K562 (cell line): ENCODE measurements at regions not wholly inside any gene's neighbourhood (a gene's known extent, or its start where the extent isn't known, plus 50 kb on each side); places are given as distances from the start of the nearest gene placed in this dataset.

ENCODE experiments used
- ATAC-seq: fragments of 200-7000 bp; cut with Tn5 transposase; 3 replicates; pipeline ENCODE4 v1.9.1; 2020; ENCODE audit warnings: moderate library complexity
- BruUV-seq: library from RNA; stranded (reverse); fragments of 400-500 nt; replicated peaks from 2 replicates; lab custom pipeline; 2021; lab: Mats Ljungman, UMichigan
- CTCF ChIA-PET: fragments of 300-600 bp; formaldehyde crosslinking; extraction: SDS; loops from one replicate; lab custom pipeline; 2021; ENCODE audit warnings: low intra/inter-chr PET ratio; lab: Yijun Ruan, JAX
- POLR2A ChIA-PET: fragments of 300-600, 350-650 bp; sonication (Branson Sonifier 250); formaldehyde crosslinking; extraction: SDS; loops from one replicate; lab custom pipeline; 2021; ENCODE audit warnings: antibody characterized with exemption, inconsistent platforms; lab: Yijun Ruan, JAX
- DNase-seq, 4 experiments: peaks; one replicate each; pipeline versions ENCODE4 v3.0.0 to v3.0.0-alpha.2; 2011 to 2018; ENCODE audit warnings: low spot score in 3 of 4, mixed read lengths in 3 of 4; ENCODE audit errors: extremely low read depth in 1 of 4
- FAIRE-seq: peaks from 2 replicates; lab custom pipeline; 2011; peaks lifted over from hg19 to GRCh38; lab: Jason Lieb, UNC
- H2AFZ ChIP-seq: 2 replicates; pipeline ENCODE4 v1.6.0; 2011; ENCODE audit warnings: low read depth, low read length, control low read depth, inconsistent platforms
- H3K27ac ChIP-seq: fragments of 200-600 bp; 3 replicates; pipeline ENCODE4 v1.8.0; 2011; ENCODE audit warnings: low read depth, mild to moderate bottlenecking, control low read depth, inconsistent platforms, low read length, moderate library complexity, mixed read lengths; ENCODE audit errors: extremely low read depth
- H3K27me3 ChIP-seq, 2 experiments: fragments of 300-600 bp in 1 of 2; 2 replicates in 1 of 2; 3 replicates in 1 of 2; pipeline versions ENCODE4 v1.6.0 to v1.8.0; 2011; ENCODE audit warnings: inconsistent platforms in 2 of 2, low read length in 2 of 2, mild to moderate bottlenecking in 1 of 2, mixed read lengths in 1 of 2, moderate library complexity in 1 of 2; ENCODE audit not compliant: control insufficient read depth in 2 of 2, insufficient read depth in 2 of 2
- H3K36me3 ChIP-seq: fragments of 300-600 bp; 3 replicates; pipeline ENCODE4 v1.8.0; 2011; ENCODE audit warnings: mild to moderate bottlenecking, low read length, inconsistent platforms; ENCODE audit not compliant: control insufficient read depth, insufficient read depth
- H3K4me1 ChIP-seq, 2 experiments: fragments of 200-600 bp in 1 of 2; replicated peaks in 1 of 2; 2 replicates in 1 of 2; 3 replicates in 1 of 2; pipeline versions ENCODE4 v1.5.1 to v1.8.0; 2011; ENCODE audit warnings: inconsistent platforms in 2 of 2, low read length in 2 of 2, mild to moderate bottlenecking in 1 of 2, mixed read lengths in 1 of 2, moderate library complexity in 1 of 2; ENCODE audit not compliant: control insufficient read depth in 2 of 2, insufficient read depth in 2 of 2
- H3K4me2 ChIP-seq: 2 replicates; pipeline ENCODE4 v1.6.1; 2011; ENCODE audit warnings: low read length, control low read depth, inconsistent platforms, mixed read lengths; ENCODE audit not compliant: insufficient read depth
- H3K4me3 ChIP-seq: fragments of 200-600 bp; sonication (generic), shearing (Covaris generic); 2 replicates; pipeline ENCODE4 v1.5.1; 2016; ENCODE audit warnings: control low read depth, inconsistent platforms
- H3K79me2 ChIP-seq: fragments of 200-600 bp; 3 replicates; pipeline ENCODE4 v1.8.0; 2011; ENCODE audit warnings: low read length, inconsistent platforms; ENCODE audit not compliant: control insufficient read depth, insufficient read depth
- H3K9ac ChIP-seq, 2 experiments: 2 replicates each; pipeline versions ENCODE4 v1.6.0 to v1.6.1; 2011; ENCODE audit warnings: low read depth in 2 of 2, low read length in 2 of 2, control low read depth in 1 of 2, inconsistent platforms in 1 of 2, mild to moderate bottlenecking in 1 of 2, mixed read lengths in 1 of 2; ENCODE audit not compliant: insufficient read depth in 1 of 2
- H3K9me1 ChIP-seq: one replicate; pipeline ENCODE4 v1.6.0; 2011; ENCODE audit warnings: inconsistent platforms, mild to moderate bottlenecking, low read length, moderate library complexity; ENCODE audit not compliant: control insufficient read depth, insufficient read depth
- H3K9me3 ChIP-seq: replicated peaks from 2 replicates; pipeline ENCODE4 v1.5.1; 2011; ENCODE audit warnings: low read depth, low read length, inconsistent platforms; ENCODE audit not compliant: control insufficient read depth, insufficient read depth
- H4K20me1 ChIP-seq: replicated peaks from 2 replicates; pipeline ENCODE4 v1.6.1; 2011; ENCODE audit warnings: low read length, inconsistent platforms, mixed read lengths; ENCODE audit not compliant: control insufficient read depth, insufficient read depth
- BRD4 ChIP-seq: fragments of 200-600 bp; sonication (generic); IDR thresholded peaks from 2 replicates; pipeline ENCODE4 v1.6.1; 2017; ENCODE audit warnings: inconsistent platforms
- CBFA2T2 ChIP-seq: fragments of 450-650 bp; conservative IDR thresholded peaks from 2 replicates; pipeline ENCODE4 v1.6.1; 2017; ENCODE audit warnings: mild to moderate bottlenecking
- CBFA2T3 ChIP-seq: fragments of 450-650 bp; IDR thresholded peaks from 2 replicates; pipeline ENCODE4 v1.6.1; 2017
- CTBP1 ChIP-seq: fragments of 450-650 bp; IDR thresholded peaks from 2 replicates; pipeline ENCODE4 v1.6.1; 2016; ENCODE audit warnings: borderline replicate concordance
- EP300 ChIP-seq: IDR thresholded peaks from 2 replicates; pipeline ENCODE4 v1.6.1; 2012; ENCODE audit warnings: low read length, improper control_type of control experiment
- EP400 ChIP-seq: fragments of 450-650 bp; IDR thresholded peaks from 2 replicates; pipeline ENCODE4 v1.6.1; 2017; ENCODE audit warnings: antibody characterized with exemption, mild to moderate bottlenecking, moderate library complexity
- FOXA1 ChIP-seq: fragments of 450-650 bp; IDR thresholded peaks from 2 replicates; pipeline ENCODE4 v1.6.1; 2016; ENCODE audit warnings: mild to moderate bottlenecking, borderline replicate concordance
- HNRNPLL ChIP-seq: fragments of 200-400 bp; formaldehyde crosslinking; IDR thresholded peaks from 2 replicates; pipeline ENCODE4 v1.6.1; 2017; ENCODE audit warnings: low read length, low read depth, mild to moderate bottlenecking; ENCODE audit not compliant: poor library complexity, severe bottlenecking
- JUND ChIP-seq, 2 experiments: IDR thresholded peaks; 2 replicates in 1 of 2; 3 replicates in 1 of 2; pipeline ENCODE4 v1.6.1; 2011; ENCODE audit warnings: borderline replicate concordance in 2 of 2, low read depth in 2 of 2, low read length in 2 of 2, improper control_type of control experiment in 1 of 2, missing biosample characterization in 1 of 2, missing genetic modification characterization in 1 of 2, missing genetic modification reagents in 1 of 2
- KAT2B ChIP-seq: IDR thresholded peaks from one replicate; pipeline ENCODE4 v1.6.1; 2012; ENCODE audit warnings: low read depth, mild to moderate bottlenecking, control low read depth, inconsistent platforms, low read length, moderate library complexity
- KAT7 ChIP-seq: sonication (generic); formaldehyde crosslinking; IDR thresholded peaks from 2 replicates; pipeline ENCODE4 v1.8.0; 2022; ENCODE audit warnings: missing genetic modification reagents, mild to moderate bottlenecking, borderline replicate concordance
- NCOR1 ChIP-seq: fragments of 450-650 bp; IDR thresholded peaks from 2 replicates; pipeline ENCODE4 v1.6.1; 2016; ENCODE audit warnings: mild to moderate bottlenecking, moderate library complexity
- NR3C1 ChIP-seq: sonication (generic); formaldehyde crosslinking; IDR thresholded peaks from 2 replicates; pipeline ENCODE4 v1.8.1; 2022; ENCODE audit warnings: missing genetic modification reagents
- PBX2 ChIP-seq, 2 experiments: IDR thresholded peaks in 1 of 2; conservative IDR thresholded peaks in 1 of 2; 2 replicates each; pipeline ENCODE4 v1.6.1; 2016; ENCODE audit warnings: low read depth in 2 of 2, mild to moderate bottlenecking in 1 of 2, missing compliant biosample characterization in 1 of 2, missing genetic modification characterization in 1 of 2, moderate library complexity in 1 of 2
- POLR2A ChIP-seq: fragments of 450-650 bp; conservative IDR thresholded peaks from 2 replicates; pipeline ENCODE4 v1.6.1; 2016
- RBM25 ChIP-seq: fragments of 200-400 bp; formaldehyde crosslinking; IDR thresholded peaks from 2 replicates; pipeline ENCODE4 v1.6.1; 2018; ENCODE audit warnings: low read length, low read depth, moderate library complexity; ENCODE audit not compliant: severe bottlenecking
- SMARCE1 ChIP-seq: fragments of 450-650 bp; IDR thresholded peaks from 2 replicates; pipeline ENCODE4 v1.7.1; 2016; ENCODE audit warnings: mild to moderate bottlenecking
- TEAD4 ChIP-seq, 2 experiments: sonication (generic) in 1 of 2; formaldehyde crosslinking in 1 of 2; IDR thresholded peaks; 2 replicates each; pipeline versions ENCODE4 v1.6.1 to v1.8.0; 2012 to 2022; ENCODE audit warnings: borderline replicate concordance in 1 of 2, inconsistent platforms in 1 of 2, low read length in 1 of 2, mild to moderate bottlenecking in 1 of 2, missing genetic modification reagents in 1 of 2
- XRCC5 ChIP-seq: fragments of 200-400 bp; formaldehyde crosslinking; IDR thresholded peaks from 2 replicates; pipeline ENCODE4 v1.6.1; 2017; ENCODE audit warnings: low read depth, mild to moderate bottlenecking, low read length
- ZEB2 ChIP-seq: fragments of 450-650 bp; IDR thresholded peaks from 2 replicates; pipeline ENCODE4 v1.6.1; 2016
- ZKSCAN3 ChIP-seq: fragments of 250-450 bp; sonication (Bioruptor Pico); IDR thresholded peaks from 2 replicates; pipeline ENCODE4 v1.4.0; 2020
- ZNF174 ChIP-seq: fragments of 250-450 bp; sonication (Bioruptor Pico); IDR thresholded peaks from 2 replicates; pipeline ENCODE4 v1.4.0; 2020; ENCODE audit warnings: mild to moderate bottlenecking
- WGBS: fragments of 100-300 bp; shearing (Covaris generic); methylation state at CpG from one replicate; pipeline ENCODE4 v1.1.6; 2016; ENCODE audit warnings: low coverage, mixed read lengths; ENCODE audit not compliant: insufficient coverage; ENCODE audit errors: missing lambda C conversion rate; 5-methylcytosine and 5-hydroxymethylcytosine counted together
- in situ Hi-C: fragments of 300-500 bp; cut with MboI; formaldehyde crosslinking; loops from 4 replicates; pipeline ENCODE4 v1.15.0; 2018; ENCODE audit warnings: inconsistent platforms, mixed read lengths
- intact Hi-C: fragments of 100-400 bp; cut with micrococcal nuclease; formaldehyde crosslinking; loops from 2 replicates; pipeline ENCODE4 v1.14.2; 2022

GRCh38 chr17:33896263-33896662, 358.8 kb upstream of the CCL2 start (continued):
- TF ChIP-seq KAT7 (CRISPR knock-in tag) (no peak), ZKSCAN3 (CRISPR knock-in tag) (no peak), FOXA1 (no peak), PBX2 (CRISPR knock-in tag; IDR thresholded peaks at IDR 0.05; ENCODE audit: low read depth) (no peak), PBX2 (tag; conservative IDR thresholded peaks at IDR 0.05; ENCODE audit: low read depth) (no peak), POLR2A (no peak), BRD4 (no peak), KAT2B (no peak)
- TF ChIP-seq, all 486 proteins: peak for 0

- no peak for ATAC-seq
- no peaks in the 10 kb centered on the region for H3K9me3 ChIP-seq
- DNase-seq: peak in 1 of 4 experiments; percentile 26
- H3K27ac ChIP-seq: no peak overlapping the region
- no peaks in the 10 kb centered on the region for H3K27me3 ChIP-seq
- no peaks in the 10 kb centered on the region for H3K9me1 ChIP-seq
- peaks cover 34 to 63% of the 10 kb centered on the region in 2 experiments; a peak in 4 of 5 replicates for H3K4me1 ChIP-seq
- H3K36me3 ChIP-seq: no peaks in the 10 kb centered on the region
- H4K20me1 ChIP-seq: no peaks in the 10 kb centered on the region
- H3K79me2 ChIP-seq: no peaks in the 10 kb centered on the region
- H3K4me2 ChIP-seq: peak overlapping the region; percentile 38; the same call in 1 of the 2 replicates
- FAIRE-seq: peak; percentile 19
- intact Hi-C loops: loop anchor here (1.0 kb wide), 1 partner anchor 27 kb away; no protein-coding TSS in a partner anchor
- CTCF ChIA-PET: no interaction called here
- BruUV-seq: no TSS peak
- H3K4me3 ChIP-seq: no peak overlapping the region
- H3K9ac ChIP-seq: no peak overlapping the region; a peak in 1 of 4 replicates
- POLR2A ChIA-PET: interaction anchor here (0.9 to 1.8 kb wide), 4 partner anchors 11 to 945 kb away, joined by 3 to 5 read pairs (median 4); no protein-coding TSS in a partner anchor
- no peak overlapping the region for H2AFZ ChIP-seq
- in situ Hi-C loops: no loop called here
- WGBS: 45% methylated on average over 2 of the region's 2 CpGs
- TF ChIP-seq HNRNPLL (no peak), CTBP1 (peak; percentile 62; the same call in 1 of the 2 replicates), EP300 (peak; percentile 23; the same call in 1 of the 2 replicates), NCOR1 (peak; percentile 14; the same call in 1 of the 2 replicates), JUND (IDR thresholded peaks at IDR 0.05; ENCODE audit: borderline replicate concordance, low read depth, low read length) (no peak), JUND (tag; IDR thresholded peaks at IDR 0.05; ENCODE audit: borderline replicate concordance, low read depth, low read length) (peak; percentile 30; the same call in 1 of the 3 replicates), CBFA2T3 (peak; percentile 60), ZNF174 (CRISPR knock-in tag) (no peak), RBM25 (no peak), EP400 (no peak), NR3C1 (CRISPR knock-in tag) (no peak), CBFA2T2 (peak; percentile 40; the same call in 1 of the 2 replicates), TEAD4 (IDR thresholded peaks at IDR 0.05; ENCODE audit: low read length) (peak; percentile 24; the same call in 1 of the 2 replicates), TEAD4 (CRISPR knock-in tag; IDR thresholded peaks at IDR 0.05; ENCODE audit: borderline replicate concordance) (no peak), ZEB2 (peak; percentile 57), XRCC5 (no peak), SMARCE1 (0 out of 2 replicates have a peak, but pooled peaks have one; percentile 16)
These were observed 354.0 kb upstream of the CCL2 start for GRCh38 chr17:33901085-33901484.
